HCT116 (cell line): ENCODE measurements at regions not wholly inside any gene's neighbourhood (a gene's known extent, or its start where the extent isn't known, plus 50 kb on each side); places are given as distances from the start of the nearest gene placed in this dataset.

ENCODE experiments used
- ATAC-seq: fragments of 200-7000 bp; cut with Tn5 transposase; 2 replicates; pipeline ENCODE4 v1.9.1; 2020; ENCODE audit warnings: mild to moderate bottlenecking, moderate library complexity
- BruUV-seq: library from RNA; stranded (reverse); fragments of 400-500 nt; replicated peaks from 2 replicates; lab custom pipeline; 2021; lab: Mats Ljungman, UMichigan
- CTCF ChIA-PET: fragments of 300-600 bp; sonication (Branson Sonifier 250); formaldehyde crosslinking; loops from one replicate; lab custom pipeline; 2021; ENCODE audit warnings: antibody characterized with exemption; lab: Charles Lee
- POLR2A ChIA-PET: fragments of 300-600, 350-600 bp; sonication (Branson Sonifier 250); formaldehyde crosslinking; loops from one replicate; lab custom pipeline; 2021; ENCODE audit warnings: antibody characterized with exemption; lab: Charles Lee
- RAD21 ChIA-PET, 2 experiments: fragments of 300-600 bp; sonication (Branson Sonifier 250); formaldehyde crosslinking; loops; one replicate each; lab custom pipeline; 2023; ENCODE audit warnings: low total read pairs in 2 of 2; ENCODE audit not compliant: uncharacterized antibody in 2 of 2, unreplicated experiment in 2 of 2, low non-redundant PET in 1 of 2; lab: Charles Lee
- DNase-seq: peaks from one replicate; pipeline ENCODE4 v3.0.0-alpha.2; 2010; ENCODE audit warnings: low read depth, low spot score
- H2AFZ ChIP-seq: fragments of 200-600 bp; shearing (Covaris generic), sonication (generic); 2 replicates; pipeline ENCODE4 v1.6.1; 2017; ENCODE audit warnings: low read depth, mixed run types, mixed read lengths, antibody characterized with exemption, low read length; ENCODE audit not compliant: poor library complexity, severe bottlenecking
- H3K27ac ChIP-seq: 2 replicates; pipeline ENCODE4 v1.5.1; 2012; ENCODE audit warnings: low read depth, low read length
- H3K27me3 ChIP-seq: fragments of 200-600 bp; sonication (generic); 2 replicates; pipeline ENCODE4 v1.6.1; 2016; ENCODE audit warnings: mixed run types, low read length, mixed read lengths; ENCODE audit not compliant: insufficient read depth
- H3K36me3 ChIP-seq, 2 experiments: fragments of 200-500 bp in 1 of 2; fragments of 200-600 bp in 1 of 2; sonication (Bioruptor generic) in 1 of 2; sonication (generic) in 1 of 2; 2 replicates each; pipeline versions ENCODE4 v1.5.1 to v1.6.1; 2014 to 2016; ENCODE audit warnings: low read length in 2 of 2, inconsistent platforms in 1 of 2, mixed read lengths in 1 of 2, mixed run types in 1 of 2; ENCODE audit not compliant: insufficient read depth in 2 of 2, control insufficient read depth in 1 of 2
- H3K4me1 ChIP-seq, 2 experiments: fragments of 200-600 bp in 1 of 2; sonication (generic) in 1 of 2; 2 replicates each; pipeline versions ENCODE4 v1.5.1 to v1.6.1; 2012 to 2017; ENCODE audit warnings: low read length in 2 of 2, inconsistent platforms in 1 of 2, mild to moderate bottlenecking in 1 of 2, mixed read lengths in 1 of 2, mixed run types in 1 of 2, moderate library complexity in 1 of 2; ENCODE audit not compliant: insufficient read depth in 2 of 2, control insufficient read depth in 1 of 2
- H3K4me2 ChIP-seq: fragments of 200-600 bp; sonication (generic); 2 replicates; pipeline ENCODE4 v1.6.1; 2017; ENCODE audit warnings: mixed run types, low read length, mixed read lengths
- H3K4me3 ChIP-seq, 2 experiments: fragments of 200-600 bp in 1 of 2; sonication (generic) in 1 of 2; replicated peaks in 1 of 2; 2 replicates each; pipeline ENCODE4 v1.5.1; 2011 to 2016; ENCODE audit warnings: low read length in 2 of 2, control low read depth in 1 of 2, low read depth in 1 of 2, mild to moderate bottlenecking in 1 of 2, mixed read lengths in 1 of 2, mixed run types in 1 of 2
- H3K79me2 ChIP-seq: fragments of 200-600 bp; sonication (generic); 2 replicates; pipeline ENCODE4 v1.6.1; 2017; ENCODE audit warnings: mild to moderate bottlenecking, mixed run types, low read length, moderate library complexity, mixed read lengths; ENCODE audit not compliant: insufficient read depth
- H3K9ac ChIP-seq: fragments of 200-600 bp; sonication (generic); 2 replicates; pipeline ENCODE4 v1.6.1; 2016; ENCODE audit warnings: low read length, mixed read lengths
- H3K9me2 ChIP-seq: fragments of 200-600 bp; sonication (generic), shearing (Covaris generic); 2 replicates; pipeline ENCODE4 v1.6.1; 2017; ENCODE audit warnings: mixed run types, mild to moderate bottlenecking, moderate library complexity; ENCODE audit not compliant: insufficient read depth
- H3K9me3 ChIP-seq, 2 experiments: fragments of 200-500 bp in 1 of 2; fragments of 200-600 bp in 1 of 2; sonication (Bioruptor generic) in 1 of 2; sonication (generic) in 1 of 2; 2 replicates each; pipeline ENCODE4 v1.6.1; 2014 to 2017; ENCODE audit warnings: low read length in 2 of 2, mixed read lengths in 2 of 2, inconsistent platforms in 1 of 2, low read depth in 1 of 2, mild to moderate bottlenecking in 1 of 2, mixed run types in 1 of 2, moderate library complexity in 1 of 2; ENCODE audit not compliant: control insufficient read depth in 1 of 2, insufficient read depth in 1 of 2
- H4K20me1 ChIP-seq: fragments of 200-600 bp; sonication (generic), shearing (Covaris generic); 2 replicates; pipeline ENCODE4 v1.6.1; 2017; ENCODE audit warnings: mixed run types, mild to moderate bottlenecking, moderate library complexity; ENCODE audit not compliant: insufficient read depth
- EGR1 ChIP-seq: IDR thresholded peaks from 2 replicates; pipeline ENCODE4 v1.6.1; 2012; ENCODE audit warnings: low read depth
- EZH2 ChIP-seq: fragments of 200-600 bp; sonication (generic); IDR thresholded peaks from 2 replicates; pipeline ENCODE4 v1.6.1; 2017; ENCODE audit warnings: antibody characterized with exemption, mixed run types
- MAX ChIP-seq: IDR thresholded peaks from 2 replicates; pipeline ENCODE4 v1.6.1; 2012
- RAD21 ChIP-seq: IDR thresholded peaks from 2 replicates; pipeline ENCODE4 v1.6.1; 2012; ENCODE audit warnings: low read depth, mild to moderate bottlenecking
- YY1 ChIP-seq: IDR thresholded peaks from 2 replicates; pipeline ENCODE4 v1.6.1; 2011; ENCODE audit warnings: low read length, low read depth, moderate library complexity, mild to moderate bottlenecking; ENCODE audit not compliant: insufficient replicate concordance; ENCODE audit errors: extremely low read depth
- ZBTB33 ChIP-seq: IDR thresholded peaks from 2 replicates; pipeline ENCODE4 v1.6.1; 2011; ENCODE audit warnings: mild to moderate bottlenecking, low read length, moderate library complexity; ENCODE audit not compliant: insufficient replicate concordance; ENCODE audit errors: extremely low read depth
- ZNF274 ChIP-seq: fragments of 200-500 bp; sonication (Bioruptor generic); IDR thresholded peaks from 2 replicates; pipeline ENCODE4 v1.6.1; 2014; ENCODE audit warnings: mild to moderate bottlenecking, low read depth, low read length, inconsistent platforms
- intact Hi-C: fragments of 100-400 bp; cut with micrococcal nuclease; formaldehyde crosslinking; loops from 2 replicates; pipeline ENCODE4 v1.10.0; 2022

GRCh38 chr7:113320419-113320818, 202.1 kb upstream of the SMIM30 start:
- H3K27ac ChIP-seq: no peak overlapping the region
- intact Hi-C loops: no loop called here
- ChIA-PET POLR2A (no interaction called here), CTCF (no interaction called here), RAD21 (no interaction called here)
- H3K36me3 ChIP-seq: no peaks in the 10 kb centered on the region
- no peak overlapping the region for H3K9ac ChIP-seq
- H2AFZ ChIP-seq: no peak overlapping the region
- no TSS peak for BruUV-seq
- H3K4me3 ChIP-seq: no peak overlapping the region
- H3K27me3 ChIP-seq: no peaks in the 10 kb centered on the region
- peaks cover 0 to 4% of the 10 kb centered on the region in 2 experiments; a peak in 1 of 4 replicates for H3K4me1 ChIP-seq
- ATAC-seq: no peak
- H3K9me3 ChIP-seq: no peaks in the 10 kb centered on the region
- no peak for DNase-seq
- H3K9me2 ChIP-seq: 0 out of 2 replicates have a peak, but pooled peaks cover 3% of the 10 kb centered on the region
- H3K79me2 ChIP-seq: no peaks in the 10 kb centered on the region
- no peaks in the 10 kb centered on the region for H4K20me1 ChIP-seq
- TF ChIP-seq RAD21: no peak
- no peak for TF ChIP-seq YY1
- TF ChIP-seq MAX: no peak
- TF ChIP-seq ZNF274: no peak
- no peak for TF ChIP-seq EGR1
- no peak for TF ChIP-seq ZBTB33
- H3K4me2 ChIP-seq: no peak overlapping the region

GRCh38 chr7:113314594-113314993, 196.2 kb upstream of the SMIM30 start:
- no peak for DNase-seq
- ATAC-seq: no peak
- POLR2A ChIA-PET: no interaction called here
- RAD21 ChIA-PET: no interaction called here
- Histone ChIP-seq H2AFZ (no peak overlapping the region), H3K79me2 (no peaks in the 10 kb centered on the region), H3K27me3 (no peaks in the 10 kb centered on the region), H3K9me3 (no peaks in the 10 kb centered on the region), H4K20me1 (no peaks in the 10 kb centered on the region), H3K36me3 (no peaks in the 10 kb centered on the region), H3K27ac (no peak overlapping the region), H3K9ac (no peak overlapping the region), H3K4me1 (no peaks in the 10 kb centered on the region), H3K4me2 (no peak overlapping the region), H3K9me2 (0 out of 2 replicates have a peak, but pooled peaks cover 3% of the 10 kb centered on the region), H3K4me3 (no peak overlapping the region)
- no peak for TF ChIP-seq EZH2
- intact Hi-C loops: no loop called here
- CTCF ChIA-PET: no interaction called here
- no TSS peak for BruUV-seq
